ENCODE measurements at regions not wholly inside any gene's neighbourhood (a gene's known extent, or its start where the extent isn't known, plus 50 kb on each side); places are given as distances from the start of the nearest gene placed in this dataset.
A peak's percentile ranks its signal among the peaks of the same experiment; 100 is the strongest.

GRCh38 chr2:238573916-238574315 is 147.2 kb downstream of the ASB1 start:
- DNase-seq (ENCODE audit: low read depth in 4 of 6, low spot score in 6 of 6) = no peak
- 84% methylated on average over 11 of the region's 12 CpGs for WGBS (ENCODE audit: insufficient coverage)
- H3K9me3 ChIP-seq (ENCODE audit: control insufficient read depth, insufficient read depth, low read length) = no peaks in the 10 kb centered on the region
- H3K27me3 ChIP-seq (ENCODE audit: control insufficient read depth, insufficient read depth, low read length) = no peaks in the 10 kb centered on the region
- no peak overlapping the region for H3K27ac ChIP-seq (ENCODE audit: low read depth, low read length)
- no peaks in the 10 kb centered on the region for H3K36me3 ChIP-seq (ENCODE audit: control insufficient read depth, insufficient read depth, low read length)
- peaks cover 20% of the 10 kb centered on the region for H3K4me1 ChIP-seq (ENCODE audit: control insufficient read depth, insufficient read depth, low read length)
- no peak overlapping the region for H3K4me3 ChIP-seq (ENCODE audit: low read depth, low read length)

GRCh38 chr2:238574490-238575271 is 148.0 kb downstream of the ASB1 start:
- H3K27ac ChIP-seq (ENCODE audit: low read depth, low read length) = no peak overlapping the region
- no peak for DNase-seq (ENCODE audit: low read depth in 4 of 6, low spot score in 6 of 6)
- H3K27me3 ChIP-seq (ENCODE audit: control insufficient read depth, insufficient read depth, low read length) = no peaks in the 10 kb centered on the region
- H3K4me3 ChIP-seq (ENCODE audit: low read depth, low read length) = no peak overlapping the region
- H3K4me1 ChIP-seq (ENCODE audit: control insufficient read depth, insufficient read depth, low read length) = peaks cover 20% of the 10 kb centered on the region
- no peaks in the 10 kb centered on the region for H3K36me3 ChIP-seq (ENCODE audit: control insufficient read depth, insufficient read depth, low read length)
- H3K9me3 ChIP-seq (ENCODE audit: control insufficient read depth, insufficient read depth, low read length) = no peaks in the 10 kb centered on the region
- WGBS (ENCODE audit: insufficient coverage) = 84% methylated on average over 16 of the region's 17 CpGs

GRCh38 chr2:238576674-238577073 is 149.9 kb downstream of the ASB1 start:
- Histone ChIP-seq H3K27me3 (ENCODE audit: control insufficient read depth, insufficient read depth, low read length) (no peaks in the 10 kb centered on the region), H3K9me3 (ENCODE audit: control insufficient read depth, insufficient read depth, low read length) (no peaks in the 10 kb centered on the region), H3K27ac (ENCODE audit: low read depth, low read length) (no peak overlapping the region), H3K36me3 (ENCODE audit: control insufficient read depth, insufficient read depth, low read length) (no peaks in the 10 kb centered on the region), H3K4me1 (ENCODE audit: control insufficient read depth, insufficient read depth, low read length) (peaks cover 5% of the 10 kb centered on the region), H3K4me3 (ENCODE audit: low read depth, low read length) (no peak overlapping the region)
- 78% methylated on average over 2 of the region's 3 CpGs for whole genome bisulfite sequencing (ENCODE audit: insufficient coverage)
- DNase-seq (ENCODE audit: low read depth in 4 of 6, low spot score in 6 of 6) = no peak

DNA sequence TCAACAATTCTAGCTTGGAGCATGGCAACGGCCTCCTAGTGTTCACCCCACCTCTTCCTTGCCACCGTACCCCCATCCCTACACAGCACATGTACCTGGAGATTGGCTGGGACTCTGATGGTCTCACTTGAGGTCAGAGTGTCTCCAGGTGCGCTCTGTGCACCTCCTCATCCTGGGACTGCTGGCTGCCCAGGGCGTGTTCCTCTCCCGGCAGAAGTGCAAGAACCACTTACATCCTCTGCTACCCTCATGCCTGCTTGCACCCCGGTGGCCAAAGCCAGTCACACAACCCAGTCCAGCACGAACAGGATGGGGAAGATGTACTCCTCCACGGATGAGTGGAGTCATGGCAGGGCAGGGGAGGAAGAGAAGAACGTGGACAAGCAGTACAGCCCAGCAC is 151.5 kb downstream of the ASB1 start:
- H3K9me3 ChIP-seq (ENCODE audit: control insufficient read depth, insufficient read depth, low read length) = no peaks in the 10 kb centered on the region
- no peaks in the 10 kb centered on the region for H3K36me3 ChIP-seq (ENCODE audit: control insufficient read depth, insufficient read depth, low read length)
- no peaks in the 10 kb centered on the region for H3K27me3 ChIP-seq (ENCODE audit: control insufficient read depth, insufficient read depth, low read length)
- DNase-seq (ENCODE audit: low read depth in 4 of 6, low spot score in 6 of 6) = no peak
- no peak overlapping the region for H3K27ac ChIP-seq (ENCODE audit: low read depth, low read length)
- 85% methylated on average over 7 of the region's 9 CpGs for WGBS (ENCODE audit: insufficient coverage)
- no peaks in the 10 kb centered on the region for H3K4me1 ChIP-seq (ENCODE audit: control insufficient read depth, insufficient read depth, low read length)
- H3K4me3 ChIP-seq (ENCODE audit: low read depth, low read length) = no peak overlapping the region

- no peaks in the 10 kb centered on the region for H3K27me3 ChIP-seq (ENCODE audit: control insufficient read depth, insufficient read depth, low read length)
- no peak overlapping the region for H3K27ac ChIP-seq (ENCODE audit: low read depth, low read length)
- no peaks in the 10 kb centered on the region for H3K9me3 ChIP-seq (ENCODE audit: control insufficient read depth, insufficient read depth, low read length)
- H3K36me3 ChIP-seq (ENCODE audit: control insufficient read depth, insufficient read depth, low read length) = no peaks in the 10 kb centered on the region
- WGBS (ENCODE audit: insufficient coverage) = 94% methylated on average over 4 of the region's 4 CpGs
- H3K4me3 ChIP-seq (ENCODE audit: low read depth, low read length) = no peak overlapping the region
- DNase-seq (ENCODE audit: low read depth in 4 of 6, low spot score in 6 of 6) = no peak
- H3K4me1 ChIP-seq (ENCODE audit: control insufficient read depth, insufficient read depth, low read length) = no peaks in the 10 kb centered on the region
Observed at GRCh38 chr2:238580486-238580885, 153.8 kb downstream of the ASB1 start.

GRCh38 chr2:238581126-238581525 is 154.4 kb downstream of the ASB1 start:
- Histone ChIP-seq H3K4me1 (ENCODE audit: control insufficient read depth, insufficient read depth, low read length) (peaks cover 5% of the 10 kb centered on the region), H3K4me3 (ENCODE audit: low read depth, low read length) (no peak overlapping the region), H3K27me3 (ENCODE audit: control insufficient read depth, insufficient read depth, low read length) (no peaks in the 10 kb centered on the region), H3K9me3 (ENCODE audit: control insufficient read depth, insufficient read depth, low read length) (no peaks in the 10 kb centered on the region), H3K27ac (ENCODE audit: low read depth, low read length) (no peak overlapping the region), H3K36me3 (ENCODE audit: control insufficient read depth, insufficient read depth, low read length) (no peaks in the 10 kb centered on the region)
- WGBS (ENCODE audit: insufficient coverage) = 90% methylated on average over 2 of the region's 4 CpGs
- no peak for DNase-seq (ENCODE audit: low read depth in 4 of 6, low spot score in 6 of 6)

- WGBS (ENCODE audit: insufficient coverage) = 86% methylated on average over 1 of the region's 1 CpG
- Histone ChIP-seq H3K36me3 (ENCODE audit: control insufficient read depth, insufficient read depth, low read length) (no peaks in the 10 kb centered on the region), H3K27ac (ENCODE audit: low read depth, low read length) (no peak overlapping the region), H3K27me3 (ENCODE audit: control insufficient read depth, insufficient read depth, low read length) (no peaks in the 10 kb centered on the region), H3K9me3 (ENCODE audit: control insufficient read depth, insufficient read depth, low read length) (no peaks in the 10 kb centered on the region), H3K4me1 (ENCODE audit: control insufficient read depth, insufficient read depth, low read length) (peaks cover 15% of the 10 kb centered on the region), H3K4me3 (ENCODE audit: low read depth, low read length) (no peak overlapping the region)
- no peak for DNase-seq (ENCODE audit: low read depth in 4 of 6, low spot score in 6 of 6)
Observed at GRCh38 chr2:238582159-238582558, 155.4 kb downstream of the ASB1 start.

DNA sequence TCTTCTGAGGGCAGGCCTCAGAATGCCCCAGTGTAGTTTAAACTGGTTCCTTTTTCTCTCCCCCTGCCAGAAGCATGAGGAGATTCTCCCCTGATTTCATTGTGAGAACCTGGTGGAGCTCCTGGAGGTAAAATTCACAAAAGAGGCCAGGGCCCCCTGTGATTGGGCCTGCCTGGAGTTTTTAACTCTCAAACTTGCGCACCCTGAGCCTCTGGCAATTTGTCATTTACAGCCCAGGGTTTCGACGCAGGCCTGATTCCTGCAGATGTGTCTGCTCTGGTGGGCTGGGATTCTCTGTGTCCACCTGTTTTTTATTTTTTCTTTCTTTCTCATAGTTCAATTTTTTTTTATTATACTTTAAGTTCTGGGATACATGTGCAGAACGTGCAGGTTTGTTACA is 157.9 kb downstream of the ASB1 start:
- H3K27ac ChIP-seq (ENCODE audit: low read depth, low read length) = no peak overlapping the region
- H3K27me3 ChIP-seq (ENCODE audit: control insufficient read depth, insufficient read depth, low read length) = no peaks in the 10 kb centered on the region
- peaks cover 16% of the 10 kb centered on the region for H3K4me1 ChIP-seq (ENCODE audit: control insufficient read depth, insufficient read depth, low read length)
- H3K36me3 ChIP-seq (ENCODE audit: control insufficient read depth, insufficient read depth, low read length) = no peaks in the 10 kb centered on the region
- DNase-seq (ENCODE audit: low read depth in 4 of 6, low spot score in 6 of 6) = no peak
- no peak overlapping the region for H3K4me3 ChIP-seq (ENCODE audit: low read depth, low read length)
- 100% methylated on average over 1 of the region's 4 CpGs for WGBS (ENCODE audit: insufficient coverage)
- H3K9me3 ChIP-seq (ENCODE audit: control insufficient read depth, insufficient read depth, low read length) = no peaks in the 10 kb centered on the region

GRCh38 chr2:238585836-238586821 is 159.4 kb downstream of the ASB1 start:
- no peaks in the 10 kb centered on the region for H3K27me3 ChIP-seq (ENCODE audit: control insufficient read depth, insufficient read depth, low read length)
- H3K9me3 ChIP-seq (ENCODE audit: control insufficient read depth, insufficient read depth, low read length) = no peaks in the 10 kb centered on the region
- H3K27ac ChIP-seq (ENCODE audit: low read depth, low read length) = peak overlapping the region; percentile 58
- H3K36me3 ChIP-seq (ENCODE audit: control insufficient read depth, insufficient read depth, low read length) = no peaks in the 10 kb centered on the region
- peak; percentile 52 to 84 (median 68) for DNase-seq (ENCODE audit: low read depth in 4 of 6, low spot score in 6 of 6)
- H3K4me1 ChIP-seq (ENCODE audit: control insufficient read depth, insufficient read depth, low read length) = peaks cover 16% of the 10 kb centered on the region
- 28% methylated on average over 30 of the region's 34 CpGs for WGBS (ENCODE audit: insufficient coverage)
- H3K4me3 ChIP-seq (ENCODE audit: low read depth, low read length) = no peak overlapping the region
